GM03348 (cell line): ENCODE measurements at regions not wholly inside any gene's neighbourhood (a gene's known extent, or its start where the extent isn't known, plus 50 kb on each side); places are given as distances from the start of the nearest gene placed in this dataset.
A peak's percentile ranks its signal among the peaks of the same experiment; 100 is the strongest.

Experiments used
- DNase-seq: peaks from one replicate; pipeline ENCODE4 v3.0.0; 2012; ENCODE audit warnings: low spot score

- no peak for DNase-seq
These were observed 92.7 kb upstream of the RPL34 start for GRCh38 chr4:108527723-108528122.

- DNase-seq: no peak
These were observed 99.6 kb upstream of the RPL34 start for GRCh38 chr4:108520807-108521206.

GRCh38 chr4:108519911-108520601 is 100.3 kb upstream of the RPL34 start:
- no peak for DNase-seq

- no peak for DNase-seq
These were observed 101.1 kb upstream of the RPL34 start for GRCh38 chr4:108519208-108519833.

- peak; percentile 53 for DNase-seq
These were observed 107.5 kb upstream of the RPL34 start for GRCh38 chr4:108512615-108513505.

GRCh38 chr4:108511618-108512017 is 108.8 kb upstream of the RPL34 start:
- DNase-seq: no peak

- no peak for DNase-seq
These were observed 118.0 kb upstream of the RPL34 start for GRCh38 chr4:108502356-108502755.

- DNase-seq: no peak
These were observed 121.5 kb upstream of the RPL34 start for GRCh38 chr4:108498925-108499324.

GRCh38 chr4:108493596-108493931 is 126.8 kb upstream of the RPL34 start:
- no peak for DNase-seq

- peak; percentile 17 for DNase-seq
These were observed 127.4 kb upstream of the RPL34 start for GRCh38 chr4:108492816-108493595.

GRCh38 chr4:108488865-108489264 is 131.5 kb upstream of the RPL34 start:
- no peak for DNase-seq

- DNase-seq: no peak
These were observed 134.3 kb upstream of the RPL34 start for GRCh38 chr4:108486046-108486445.

- no peak for DNase-seq
These were observed 136.2 kb upstream of the RPL34 start for GRCh38 chr4:108484187-108484586.

GRCh38 chr4:108483650-108484049 is 136.7 kb upstream of the RPL34 start:
- DNase-seq: no peak

- no peak for DNase-seq
These were observed 137.3 kb upstream of the RPL34 start for GRCh38 chr4:108483079-108483478.

- no peak for DNase-seq
These were observed 139.5 kb upstream of the RPL34 start for GRCh38 chr4:108480881-108481280.

GRCh38 chr4:108477527-108478108 is 142.8 kb upstream of the RPL34 start:
- no peak for DNase-seq

- no peak for DNase-seq
These were observed 147.1 kb upstream of the RPL34 start for GRCh38 chr4:108473163-108473720.

- DNase-seq: peak; percentile 84
These were observed 153.2 kb upstream of the RPL34 start for GRCh38 chr4:108466936-108467902.

GRCh38 chr4:108465886-108466500 is 154.4 kb upstream of the RPL34 start:
- no peak for DNase-seq
